IMR-90 (cell line): ENCODE measurements at regions not wholly inside any gene's neighbourhood (a gene's known extent, or its start where the extent isn't known, plus 50 kb on each side); places are given as distances from the start of the nearest gene placed in this dataset.

Experiments used
- ATAC-seq: fragments of 200-7000 bp; cut with Tn5 transposase; 2 replicates; pipeline ENCODE4 v1.9.1; 2020; ENCODE audit warnings: low read depth, mild to moderate bottlenecking, moderate library complexity
- BruUV-seq: library from RNA; stranded (reverse); fragments of 400-500 nt; replicated peaks from 2 replicates; lab custom pipeline; 2021; lab: Mats Ljungman, UMichigan
- CTCF ChIA-PET: fragments of 300-600 bp; formaldehyde crosslinking; extraction: SDS; loops from one replicate; lab custom pipeline; 2021; ENCODE audit warnings: antibody characterized with exemption; lab: Yijun Ruan, JAX
- POLR2A ChIA-PET: fragments of 300-600 bp; sonication (Branson Sonifier 250); formaldehyde crosslinking; loops from one replicate; lab custom pipeline; 2022; ENCODE audit warnings: antibody characterized with exemption; ENCODE audit not compliant: unreplicated experiment; lab: Charles Lee
- DNase-seq: peaks from one replicate; pipeline ENCODE4 v3.0.0; 2013
- H2AFZ ChIP-seq: replicated peaks from 2 replicates; pipeline ENCODE3; 2013; ENCODE audit warnings: low read length, mild to moderate bottlenecking; ENCODE audit not compliant: poor library complexity
- H2AK5ac ChIP-seq: 2 replicates; pipeline ENCODE4 v1.6.1; 2013; ENCODE audit warnings: low read depth, low read length, inconsistent platforms
- H2AK9ac ChIP-seq: replicated peaks from 2 replicates; pipeline ENCODE3; 2013; ENCODE audit warnings: mild to moderate bottlenecking, low read depth, low read length, moderate library complexity; ENCODE audit not compliant: poor library complexity
- H2BK120ac ChIP-seq: 2 replicates; pipeline ENCODE4 v1.6.1; 2013; ENCODE audit warnings: low read depth, low read length, inconsistent platforms
- H2BK15ac ChIP-seq: 3 replicates; pipeline ENCODE4 v1.6.1; 2013; ENCODE audit warnings: low read depth, low read length, inconsistent platforms
- H2BK20ac ChIP-seq: 2 replicates; pipeline ENCODE4 v1.6.1; 2013; ENCODE audit warnings: low read depth, mild to moderate bottlenecking, inconsistent platforms, low read length, moderate library complexity
- H2BK5ac ChIP-seq: 2 replicates; pipeline ENCODE4 v1.6.1; 2013; ENCODE audit warnings: mild to moderate bottlenecking, low read depth, low read length, inconsistent platforms; ENCODE audit not compliant: poor library complexity, severe bottlenecking
- H3K14ac ChIP-seq: replicated peaks from 2 replicates; pipeline ENCODE4 v1.6.1; 2013; ENCODE audit warnings: low read depth, low read length, inconsistent platforms
- H3K18ac ChIP-seq: 2 replicates; pipeline ENCODE4 v1.6.1; 2013; ENCODE audit warnings: low read depth, low read length, control low read depth
- H3K23ac ChIP-seq: 2 replicates; pipeline ENCODE4 v1.6.1; 2013; ENCODE audit warnings: low read depth, low read length, inconsistent platforms
- H3K27ac ChIP-seq: 2 replicates; pipeline ENCODE4 v1.5.1; 2013; ENCODE audit warnings: mild to moderate bottlenecking, control low read depth, low read length; ENCODE audit not compliant: insufficient read depth
- H3K27me3 ChIP-seq: 2 replicates; pipeline ENCODE4 v1.6.1; 2013; ENCODE audit warnings: low read length; ENCODE audit not compliant: control insufficient read depth, insufficient read depth
- H3K36me3 ChIP-seq: 2 replicates; pipeline ENCODE4 v1.6.1; 2013; ENCODE audit warnings: low read length, mixed read lengths; ENCODE audit not compliant: control insufficient read depth, insufficient read depth
- H3K4ac ChIP-seq: 2 replicates; pipeline ENCODE4 v1.6.1; 2013; ENCODE audit warnings: low read depth, low read length, inconsistent platforms
- H3K4me1 ChIP-seq: 2 replicates; pipeline ENCODE4 v1.6.1; 2013; ENCODE audit warnings: low read length, mixed read lengths; ENCODE audit not compliant: control insufficient read depth, insufficient read depth
- H3K4me2 ChIP-seq: 2 replicates; pipeline ENCODE4 v1.6.1; 2013; ENCODE audit warnings: low read depth, mild to moderate bottlenecking, control low read depth, low read length, moderate library complexity
- H3K4me3 ChIP-seq: 2 replicates; pipeline ENCODE4 v1.5.1; 2013; ENCODE audit warnings: low read depth, mild to moderate bottlenecking, control low read depth, low read length, moderate library complexity; ENCODE audit not compliant: insufficient read depth
- H3K56ac ChIP-seq: 2 replicates; pipeline ENCODE4 v1.6.1; 2013; ENCODE audit warnings: low read length, inconsistent platforms; ENCODE audit not compliant: insufficient read depth; ENCODE audit errors: extremely low read depth
- H3K79me1 ChIP-seq, 2 experiments: 2 replicates each; pipeline ENCODE4 v1.6.1; 2013; ENCODE audit warnings: low read length in 2 of 2, inconsistent platforms in 1 of 2, low read depth in 1 of 2
- H3K9ac ChIP-seq: 2 replicates; pipeline ENCODE4 v1.6.1; 2013; ENCODE audit warnings: low read depth, low read length, control low read depth
- H3K9me1 ChIP-seq: 2 replicates; pipeline ENCODE4 v1.6.1; 2013; ENCODE audit warnings: low read length, inconsistent platforms; ENCODE audit not compliant: insufficient read depth
- H3K9me3 ChIP-seq: 2 replicates; pipeline ENCODE4 v1.6.1; 2013; ENCODE audit warnings: low read length; ENCODE audit not compliant: control insufficient read depth, insufficient read depth
- H4K20me1 ChIP-seq: 2 replicates; pipeline ENCODE4 v1.6.1; 2013; ENCODE audit warnings: low read length, inconsistent platforms; ENCODE audit not compliant: insufficient read depth
- H4K5ac ChIP-seq: 2 replicates; pipeline ENCODE4 v1.6.1; 2013; ENCODE audit warnings: mild to moderate bottlenecking, low read depth, low read length, control low read depth
- H4K8ac ChIP-seq, 2 experiments: 2 replicates each; pipeline ENCODE4 v1.6.1; 2013; ENCODE audit warnings: low read depth in 2 of 2, low read length in 2 of 2, control low read depth in 1 of 2, inconsistent platforms in 1 of 2
- H4K91ac ChIP-seq: 2 replicates; pipeline ENCODE4 v1.6.1; 2013; ENCODE audit warnings: low read depth, low read length, inconsistent platforms; ENCODE audit not compliant: insufficient read depth
- BHLHE40 ChIP-seq: fragments of 150-350 bp; IDR thresholded peaks from 2 replicates; pipeline ENCODE4 v1.6.1; 2016; ENCODE audit warnings: mild to moderate bottlenecking, low read depth, low read length
- FOS ChIP-seq: fragments of 150-350 bp; IDR thresholded peaks from 2 replicates; pipeline ENCODE4 v1.6.1; 2016; ENCODE audit warnings: low read depth, low read length
- RFX5 ChIP-seq: IDR thresholded peaks from 2 replicates; pipeline ENCODE4 v1.8.0; 2012; ENCODE audit warnings: low read depth, mild to moderate bottlenecking, low read length, moderate library complexity
- SMC3 ChIP-seq: fragments of 150-350 bp; IDR thresholded peaks from 2 replicates; pipeline ENCODE4 v1.6.1; 2016; ENCODE audit warnings: low read depth, mild to moderate bottlenecking, antibody characterized with exemption, low read length, moderate library complexity
- dilution Hi-C: fragments of 300-500 bp; cut with HindIII; formaldehyde crosslinking; loops from one replicate; pipeline ENCODE4 v1.14.3; 2018; ENCODE audit warnings: low sequenced_read_pairs; ENCODE audit not compliant: unreplicated experiment
- in situ Hi-C: fragments of 300-500 bp; cut with MboI; formaldehyde crosslinking; loops from 3 replicates; pipeline ENCODE4 v1.14.3; 2019; ENCODE audit warnings: low sequenced_read_pairs, inconsistent platforms, mixed read lengths
- intact Hi-C: fragments of 100-400 bp; cut with micrococcal nuclease; formaldehyde crosslinking; loops from 2 replicates; pipeline ENCODE4 v1.10.0; 2022
- TF ChIP-seq, protein P1 (sequence below): fragments of 150-350 bp; IDR thresholded peaks from 2 replicates; pipeline ENCODE4 v1.6.1; 2017; ENCODE audit warnings: mild to moderate bottlenecking, antibody characterized with exemption, low read length, low read depth
- TF ChIP-seq, protein P2 (sequence below): conservative IDR thresholded peaks from 2 replicates; pipeline ENCODE4 v1.5.1; 2012; ENCODE audit warnings: mild to moderate bottlenecking, low read depth, low read length, improper control_type of control experiment

GRCh38 chr9:3628239-3628638 lies 102.4 kb upstream of the RFX3 start:
- no peak overlapping the region for H2BK15ac ChIP-seq
- H3K27me3 ChIP-seq: no peaks in the 10 kb centered on the region
- H3K18ac ChIP-seq: no peak overlapping the region
- ChIA-PET POLR2A (no interaction called here), CTCF (interaction anchor here (2.3 kb wide), 1 partner anchor 25 kb away, joined by 5 read pairs; no protein-coding TSS in a partner anchor)
- H3K9me3 ChIP-seq: no peaks in the 10 kb centered on the region
- H2AK5ac ChIP-seq: no peak overlapping the region
- H2AK9ac ChIP-seq: no peak overlapping the region
- H3K9me1 ChIP-seq: no peaks in the 10 kb centered on the region
- no peak overlapping the region for H4K5ac ChIP-seq
- H4K20me1 ChIP-seq: no peaks in the 10 kb centered on the region
- H3K4ac ChIP-seq: no peak overlapping the region
- TF ChIP-seq, protein P1, sequence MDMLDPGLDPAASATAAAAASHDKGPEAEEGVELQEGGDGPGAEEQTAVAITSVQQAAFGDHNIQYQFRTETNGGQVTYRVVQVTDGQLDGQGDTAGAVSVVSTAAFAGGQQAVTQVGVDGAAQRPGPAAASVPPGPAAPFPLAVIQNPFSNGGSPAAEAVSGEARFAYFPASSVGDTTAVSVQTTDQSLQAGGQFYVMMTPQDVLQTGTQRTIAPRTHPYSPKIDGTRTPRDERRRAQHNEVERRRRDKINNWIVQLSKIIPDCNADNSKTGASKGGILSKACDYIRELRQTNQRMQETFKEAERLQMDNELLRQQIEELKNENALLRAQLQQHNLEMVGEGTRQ: no peak
- TF ChIP-seq FOS (no peak), RFX5 (no peak), BHLHE40 (no peak), SMC3 (no peak)
- TF ChIP-seq, protein P2, sequence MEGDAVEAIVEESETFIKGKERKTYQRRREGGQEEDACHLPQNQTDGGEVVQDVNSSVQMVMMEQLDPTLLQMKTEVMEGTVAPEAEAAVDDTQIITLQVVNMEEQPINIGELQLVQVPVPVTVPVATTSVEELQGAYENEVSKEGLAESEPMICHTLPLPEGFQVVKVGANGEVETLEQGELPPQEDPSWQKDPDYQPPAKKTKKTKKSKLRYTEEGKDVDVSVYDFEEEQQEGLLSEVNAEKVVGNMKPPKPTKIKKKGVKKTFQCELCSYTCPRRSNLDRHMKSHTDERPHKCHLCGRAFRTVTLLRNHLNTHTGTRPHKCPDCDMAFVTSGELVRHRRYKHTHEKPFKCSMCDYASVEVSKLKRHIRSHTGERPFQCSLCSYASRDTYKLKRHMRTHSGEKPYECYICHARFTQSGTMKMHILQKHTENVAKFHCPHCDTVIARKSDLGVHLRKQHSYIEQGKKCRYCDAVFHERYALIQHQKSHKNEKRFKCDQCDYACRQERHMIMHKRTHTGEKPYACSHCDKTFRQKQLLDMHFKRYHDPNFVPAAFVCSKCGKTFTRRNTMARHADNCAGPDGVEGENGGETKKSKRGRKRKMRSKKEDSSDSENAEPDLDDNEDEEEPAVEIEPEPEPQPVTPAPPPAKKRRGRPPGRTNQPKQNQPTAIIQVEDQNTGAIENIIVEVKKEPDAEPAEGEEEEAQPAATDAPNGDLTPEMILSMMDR: no peak
- no peak overlapping the region for H2AFZ ChIP-seq
- dilution Hi-C loops (no loop called here), intact Hi-C loops (no loop called here), in situ Hi-C loops (no loop called here)
- no peaks in the 10 kb centered on the region for H3K36me3 ChIP-seq
- H2BK5ac ChIP-seq: no peak overlapping the region
- DNase-seq (no peak), ATAC-seq (no peak)
- no peak overlapping the region for H3K9ac ChIP-seq
- no peak overlapping the region for H3K23ac ChIP-seq
- H3K4me2 ChIP-seq: no peak overlapping the region
- no TSS peak for BruUV-seq
- H3K27ac ChIP-seq: no peak overlapping the region
- H2BK120ac ChIP-seq: no peak overlapping the region
- H3K79me1 ChIP-seq: no peaks in the 10 kb centered on the region
- H4K8ac ChIP-seq: no peak overlapping the region
- no peak overlapping the region for H3K14ac ChIP-seq
- H3K4me1 ChIP-seq: no peaks in the 10 kb centered on the region
- H3K4me3 ChIP-seq: no peak overlapping the region
- H4K91ac ChIP-seq: no peak overlapping the region
- H3K56ac ChIP-seq: no peak overlapping the region
- H2BK20ac ChIP-seq: no peak overlapping the region
